H1 (cell line): ENCODE measurements at regions not wholly inside any gene's neighbourhood (a gene's known extent, or its start where the extent isn't known, plus 50 kb on each side); places are given as distances from the start of the nearest gene placed in this dataset.

Experiments used
- CHD1 ChIP-seq: IDR thresholded peaks from 2 replicates; pipeline ENCODE4 v1.6.1; 2012; ENCODE audit warnings: low read depth, low read length, improper control_type of control experiment
- CTCF ChIP-seq, 3 experiments: IDR thresholded peaks; 1 replicate in 2 of 3; 2 replicates in 1 of 3; pipeline versions ENCODE4 v1.5.1 to v1.6.1; 2011; ENCODE audit warnings: low read length in 3 of 3, mild to moderate bottlenecking in 3 of 3, inconsistent platforms in 2 of 3, low read depth in 1 of 3, moderate library complexity in 1 of 3; ENCODE audit not compliant: insufficient read depth in 1 of 3; ENCODE audit errors: control extremely low read depth in 1 of 3
- EZH2 ChIP-seq: fragments of 200-600 bp; sonication (generic); IDR thresholded peaks from 2 replicates; pipeline ENCODE4 v1.7.1; 2012; ENCODE audit warnings: low read depth, mild to moderate bottlenecking, moderate library complexity, low read length, inconsistent platforms; ENCODE audit not compliant: severe bottlenecking
- JUND ChIP-seq: IDR thresholded peaks from 2 replicates; pipeline ENCODE4 v1.6.1; 2011; ENCODE audit warnings: mild to moderate bottlenecking, improper control_type of control experiment, low read length
- KDM4A ChIP-seq: IDR thresholded peaks from one replicate; pipeline ENCODE4 v1.7.1; 2012; ENCODE audit warnings: low read depth, mild to moderate bottlenecking, moderate library complexity, low read length, inconsistent platforms; ENCODE audit not compliant: severe bottlenecking
- POLR2A ChIP-seq, 2 experiments: IDR thresholded peaks; 1 replicate in 1 of 2; 2 replicates in 1 of 2; pipeline ENCODE4 v1.6.1; 2011; ENCODE audit warnings: low read depth in 2 of 2, low read length in 2 of 2, mild to moderate bottlenecking in 2 of 2; ENCODE audit errors: control extremely low read depth in 1 of 2
- POLR2AphosphoS5 ChIP-seq: IDR thresholded peaks from 2 replicates; pipeline ENCODE4 v1.6.1; 2011; ENCODE audit warnings: low read depth, low read length
- SP1 ChIP-seq: IDR thresholded peaks from 2 replicates; pipeline ENCODE4 v1.6.1; 2011; ENCODE audit warnings: low read depth, low read length
- SRF ChIP-seq: IDR thresholded peaks from 2 replicates; pipeline ENCODE4 v1.6.1; 2011; ENCODE audit warnings: mild to moderate bottlenecking, low read depth, low read length, moderate library complexity
- YY1 ChIP-seq: IDR thresholded peaks from 2 replicates; pipeline ENCODE4 v1.6.1; 2011; ENCODE audit warnings: low read depth, mild to moderate bottlenecking, low read length

DNA sequence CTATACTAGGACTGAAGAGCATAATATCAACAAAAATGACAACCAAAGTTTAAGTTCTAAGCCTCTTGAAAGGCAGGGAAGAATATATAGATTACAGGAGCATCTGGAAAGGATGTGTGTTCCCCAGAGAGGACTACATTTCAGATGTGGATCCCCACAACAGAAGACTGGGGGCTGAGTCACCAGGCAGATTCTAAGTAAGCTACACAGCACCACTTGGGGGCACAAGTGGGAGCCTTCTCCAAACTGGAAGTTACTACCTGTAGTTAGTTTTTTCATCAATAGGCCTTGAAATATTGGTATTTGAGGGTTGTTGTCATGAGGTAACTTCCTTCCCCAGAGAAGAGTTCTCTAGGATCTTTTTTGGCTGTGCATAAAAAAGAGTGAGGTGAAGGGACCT, 836.1 kb downstream of the NLGN4Y start:
- no peak for TF ChIP-seq SP1
- no peak for TF ChIP-seq YY1
- no peak for TF ChIP-seq KDM4A
- TF ChIP-seq CHD1 = no peak
- no peak for TF ChIP-seq POLR2AphosphoS5
- TF ChIP-seq EZH2 = no peak
- TF ChIP-seq POLR2A (IDR thresholded peaks at IDR 0.05; ENCODE audit: control extremely low read depth in 1 of 2, low read depth in 2 of 2, low read length in 2 of 2) = no peak
- TF ChIP-seq CTCF (IDR thresholded peaks at IDR 0.05; ENCODE audit: control extremely low read depth in 1 of 3, insufficient read depth in 1 of 3, low read depth in 1 of 3, low read length in 3 of 3) = peak in 2 of 3 experiments; percentile 25 to 29; a peak in 3 of 4 replicates
- no peak for TF ChIP-seq SRF
- TF ChIP-seq JUND = 0 out of 2 replicates have a peak, but pooled peaks have one; percentile 39
